LNCAP (cell line): ENCODE measurements at regions not wholly inside any gene's neighbourhood (a gene's known extent, or its start where the extent isn't known, plus 50 kb on each side); places are given as distances from the start of the nearest gene placed in this dataset.

Experiments used
- CTCF ChIP-seq: fragments of 450-650 bp; IDR thresholded peaks from 2 replicates; pipeline ENCODE4 v1.5.1; 2017; ENCODE audit warnings: mild to moderate bottlenecking

- TF ChIP-seq CTCF = no peak
Observed at GRCh38 chr13:107447591-107447990, 767.7 kb downstream of the LIG4 start.

- TF ChIP-seq CTCF = no peak
Observed at GRCh38 chr13:107441279-107441678, 774.1 kb downstream of the LIG4 start.

GRCh38 chr13:107438251-107438650 lies 777.1 kb downstream of the LIG4 start:
- TF ChIP-seq CTCF = no peak

GRCh38 chr13:107434347-107434746 lies 781.0 kb downstream of the LIG4 start:
- no peak for TF ChIP-seq CTCF

- TF ChIP-seq CTCF = no peak
Observed at GRCh38 chr13:107427536-107427935, 787.8 kb downstream of the LIG4 start.

- no peak for TF ChIP-seq CTCF
Observed at GRCh38 chr13:107422421-107422820, 792.9 kb downstream of the LIG4 start.

- TF ChIP-seq CTCF = no peak
Observed at GRCh38 chr13:107421951-107422350, 793.4 kb downstream of the LIG4 start.

GRCh38 chr13:107421028-107421427 lies 794.3 kb downstream of the LIG4 start:
- TF ChIP-seq CTCF = no peak
